Stomach (tissue), 8 donors: ENCODE measurements at regions not wholly inside any gene's neighbourhood (a gene's known extent, or its start where the extent isn't known, plus 50 kb on each side); places are given as distances from the start of the nearest gene placed in this dataset.

Source experiments
- DNase-seq, 2 donors: peaks; one replicate each; pipeline versions ENCODE4 v3.0.0 to v3.0.0-alpha.2; 2013 to 2019
- H3K27ac ChIP-seq, 5 donors: fragments of 200-600 bp in 4 of 5; sonication (generic) in 4 of 5; one replicate each; pipeline ENCODE4 v1.5.1; 2013 to 2019; ENCODE audit warnings: mild to moderate bottlenecking in 1 of 5, moderate library complexity in 1 of 5
- H3K27me3 ChIP-seq, 3 donors: fragments of 200-600 bp; sonication (generic); one replicate each; pipeline ENCODE4 v1.5.1; 2017 to 2019; ENCODE audit warnings: mixed run types in 1 of 3
- H3K36me3 ChIP-seq, 4 donors: fragments of 200-600 bp; sonication (generic); 1 replicate in 3 of 4; 2 replicates in 1 of 4; pipeline ENCODE4 v1.5.1; 2016 to 2019
- H3K4me1 ChIP-seq, 4 donors: fragments of 200-600 bp; sonication (generic); one replicate each; pipeline ENCODE4 v1.5.1; 2016 to 2019
- H3K4me3 ChIP-seq, 4 donors: fragments of 200-600 bp; sonication (generic) in 3 of 4; one replicate each; pipeline ENCODE4 v1.5.1; 2016 to 2019; ENCODE audit warnings: mild to moderate bottlenecking in 1 of 4
- H3K9me3 ChIP-seq, 4 donors: fragments of 200-600 bp; sonication (generic); one replicate each; pipeline ENCODE4 v1.5.1; 2016 to 2019
- EP300 ChIP-seq: sonication (generic); formaldehyde crosslinking; IDR thresholded peaks from one replicate; pipeline ENCODE4 v1.6.1; 2017; ENCODE audit warnings: antibody characterized with exemption
- POLR2A ChIP-seq, 4 donors: fragments of 450-650 bp; IDR thresholded peaks; one replicate each; pipeline ENCODE4 v1.6.1; 2016; ENCODE audit warnings: antibody characterized with exemption in 4 of 4, control low read depth in 2 of 4, mild to moderate bottlenecking in 1 of 4, moderate library complexity in 1 of 4
- POLR2AphosphoS5 ChIP-seq, 3 donors: sonication (generic); formaldehyde crosslinking; IDR thresholded peaks; one replicate each; pipeline ENCODE4 v1.6.1; 2016; ENCODE audit warnings: antibody characterized with exemption in 3 of 3
- WGBS, 5 donors: extraction: QIAGEN DNeasy Blood & Tissue Kit in 3 of 5; methylation state at CpG; one replicate each; pipeline versions ENCODE4 v1.1.5 to v1.1.7; 2013 to 2018; 5-methylcytosine and 5-hydroxymethylcytosine counted together
- intact Hi-C: fragments of 100-400 bp; cut with DNase I; formaldehyde crosslinking; loops from one replicate; pipeline ENCODE4 v1.15.1; 2023; ENCODE audit warnings: low total_unique reads
- TF ChIP-seq, protein P1 (sequence below), 7 experiments: fragments of 450-650 bp in 4 of 7; fragments of 200-600 bp in 3 of 7; sonication (generic) in 3 of 7; IDR thresholded peaks; one replicate each; pipeline ENCODE4 v1.5.1; 2016 to 2019; ENCODE audit warnings: antibody characterized with exemption in 7 of 7, control low read depth in 2 of 7, mild to moderate bottlenecking in 1 of 7
- donor health status: healthy with polysubstance abuse.
- donor health status: Bipolar disorder and iron deficiency.
- donor health status: healthy.

DNA sequence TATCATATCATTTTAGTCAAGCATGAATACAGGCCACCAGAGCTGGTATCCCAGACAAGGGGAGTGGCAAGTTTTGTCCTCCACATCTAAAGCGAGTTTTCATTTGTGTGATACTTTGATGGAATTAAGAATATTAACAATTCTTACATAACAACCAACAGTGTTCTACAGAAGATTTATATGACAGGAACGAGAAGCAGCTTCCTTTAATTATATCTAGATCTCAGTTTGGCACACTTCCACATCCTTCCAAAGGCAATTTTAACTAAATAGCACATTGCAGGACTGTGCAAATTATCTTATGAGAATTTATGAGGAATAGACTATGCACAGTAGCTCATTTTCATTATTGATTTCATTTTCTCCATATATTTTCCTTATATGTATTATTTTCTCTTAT lies 121.2 kb upstream of the GUCY1A1 start:
- peak in 1 of 2 donors; percentile 31 for DNase-seq
- Histone ChIP-seq H3K4me1 (peaks cover 0 to 8% (median 0%) of the 10 kb centered on the region in 4 donors), H3K4me3 (no peak overlapping the region), H3K27ac (no peak overlapping the region), H3K27me3 (no peaks in the 10 kb centered on the region), H3K9me3 (peaks cover 0 to 6% (median 3%) of the 10 kb centered on the region in 4 donors), H3K36me3 (no peaks in the 10 kb centered on the region)
- TF ChIP-seq, protein P1, sequence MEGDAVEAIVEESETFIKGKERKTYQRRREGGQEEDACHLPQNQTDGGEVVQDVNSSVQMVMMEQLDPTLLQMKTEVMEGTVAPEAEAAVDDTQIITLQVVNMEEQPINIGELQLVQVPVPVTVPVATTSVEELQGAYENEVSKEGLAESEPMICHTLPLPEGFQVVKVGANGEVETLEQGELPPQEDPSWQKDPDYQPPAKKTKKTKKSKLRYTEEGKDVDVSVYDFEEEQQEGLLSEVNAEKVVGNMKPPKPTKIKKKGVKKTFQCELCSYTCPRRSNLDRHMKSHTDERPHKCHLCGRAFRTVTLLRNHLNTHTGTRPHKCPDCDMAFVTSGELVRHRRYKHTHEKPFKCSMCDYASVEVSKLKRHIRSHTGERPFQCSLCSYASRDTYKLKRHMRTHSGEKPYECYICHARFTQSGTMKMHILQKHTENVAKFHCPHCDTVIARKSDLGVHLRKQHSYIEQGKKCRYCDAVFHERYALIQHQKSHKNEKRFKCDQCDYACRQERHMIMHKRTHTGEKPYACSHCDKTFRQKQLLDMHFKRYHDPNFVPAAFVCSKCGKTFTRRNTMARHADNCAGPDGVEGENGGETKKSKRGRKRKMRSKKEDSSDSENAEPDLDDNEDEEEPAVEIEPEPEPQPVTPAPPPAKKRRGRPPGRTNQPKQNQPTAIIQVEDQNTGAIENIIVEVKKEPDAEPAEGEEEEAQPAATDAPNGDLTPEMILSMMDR (IDR thresholded peaks at IDR 0.05) = no peak
- TF ChIP-seq POLR2A (IDR thresholded peaks at IDR 0.05) = no peak
- TF ChIP-seq POLR2AphosphoS5 (IDR thresholded peaks at IDR 0.05) = no peak
- TF ChIP-seq EP300 = no peak
- WGBS, 5 donors = 47 to 72% (median 61%) methylated on average over 2 of the region's 2 CpGs
- intact Hi-C loops = no loop called here

DNA sequence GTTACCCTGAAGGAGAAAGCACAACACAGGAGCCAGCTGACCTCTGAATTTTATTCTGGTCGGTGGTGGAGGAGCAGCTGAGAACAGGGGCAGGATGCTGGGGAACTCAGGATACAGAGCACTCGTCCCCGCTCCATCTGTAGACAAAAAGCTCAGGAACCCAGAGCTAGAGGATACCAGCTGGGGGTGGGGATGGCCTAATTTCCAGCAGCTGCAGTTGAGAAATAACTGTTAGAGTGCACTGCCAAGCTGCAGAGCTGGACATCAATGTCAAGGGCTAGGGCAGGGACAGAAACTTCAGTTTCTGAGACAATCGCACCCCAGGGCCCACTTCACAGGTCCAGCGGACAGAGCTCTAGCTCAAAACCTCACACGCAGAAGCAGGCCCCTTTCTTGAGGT lies 122.1 kb upstream of the GUCY1A1 start:
- Histone ChIP-seq H3K36me3 (no peaks in the 10 kb centered on the region), H3K27ac (no peak overlapping the region), H3K4me1 (peaks cover 0 to 8% (median 0%) of the 10 kb centered on the region in 4 donors), H3K4me3 (no peak overlapping the region), H3K9me3 (peaks cover 0 to 6% (median 3%) of the 10 kb centered on the region in 4 donors), H3K27me3 (no peaks in the 10 kb centered on the region)
- intact Hi-C loops = no loop called here
- WGBS, 5 donors = 75 to 89% (median 81%) methylated on average over 6 of the region's 6 CpGs
- no peak for DNase-seq
- TF ChIP-seq EP300 (no peak), POLR2A (IDR thresholded peaks at IDR 0.05) (no peak), POLR2AphosphoS5 (IDR thresholded peaks at IDR 0.05) (no peak)
- TF ChIP-seq, protein P1 (IDR thresholded peaks at IDR 0.05) = no peak

DNA sequence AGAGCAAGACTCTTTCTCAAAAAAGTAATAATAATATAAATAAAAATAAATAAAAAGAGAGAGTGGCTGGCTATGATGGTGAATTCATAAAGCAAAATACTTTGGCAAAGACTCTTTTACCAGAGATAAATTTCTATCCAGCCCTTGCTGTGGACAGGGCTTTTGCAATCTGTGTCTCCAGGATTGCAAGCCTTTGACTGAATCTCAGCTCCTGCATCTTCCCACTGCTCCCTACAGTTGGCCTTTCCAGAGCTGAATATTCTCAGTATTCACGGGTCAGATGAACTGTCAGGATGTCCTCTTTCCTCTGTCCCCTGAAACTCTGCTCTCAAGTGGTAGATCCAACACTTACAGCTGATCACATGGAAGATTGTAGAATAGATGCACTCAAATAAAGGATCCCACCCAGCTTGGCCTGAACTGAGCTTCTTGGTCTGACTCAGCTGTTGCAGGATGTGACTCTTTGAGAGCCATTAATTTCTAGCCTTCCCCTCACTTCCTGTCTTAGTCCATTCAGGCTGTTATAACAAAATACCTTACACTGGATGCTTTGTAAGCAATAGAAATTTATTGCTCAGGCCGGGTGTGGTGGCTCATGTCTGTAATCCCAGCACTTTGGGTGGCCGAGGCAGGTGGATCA lies 123.4 kb upstream of the GUCY1A1 start:
- Histone ChIP-seq H3K27me3 (no peaks in the 10 kb centered on the region), H3K4me3 (no peak overlapping the region), H3K27ac (peak overlapping the region in 1 of 5 donors; percentile 27), H3K36me3 (no peaks in the 10 kb centered on the region), H3K9me3 (peaks cover 0 to 6% (median 3%) of the 10 kb centered on the region in 4 donors), H3K4me1 (peaks cover 0 to 8% (median 0%) of the 10 kb centered on the region in 4 donors)
- 55 to 72% (median 69%) methylated on average over 3 of the region's 3 CpGs for WGBS, 5 donors
- intact Hi-C loops = no loop called here
- TF ChIP-seq POLR2A (IDR thresholded peaks at IDR 0.05) = no peak
- no peak for DNase-seq

DNA sequence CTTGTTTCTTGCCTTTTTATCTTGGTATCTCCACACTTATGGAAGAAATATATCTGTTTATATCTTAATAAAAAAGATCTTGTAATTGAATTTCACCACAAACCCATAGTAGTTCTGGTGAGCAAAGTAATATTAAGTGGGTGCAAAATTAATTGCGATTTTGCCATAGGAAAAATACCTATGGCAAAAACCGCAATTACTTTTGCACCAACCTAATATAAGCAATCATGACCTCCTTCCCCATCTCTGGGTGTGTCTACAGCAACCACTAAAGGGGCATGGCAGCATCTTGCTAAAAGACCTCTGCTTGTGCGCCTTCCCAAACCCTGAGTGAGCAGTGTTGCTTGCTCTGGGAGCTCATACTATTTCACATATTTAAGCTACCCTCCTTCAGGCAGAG lies 124.2 kb upstream of the GUCY1A1 start:
- no peak for TF ChIP-seq POLR2AphosphoS5 (IDR thresholded peaks at IDR 0.05)
- Histone ChIP-seq H3K36me3 (no peaks in the 10 kb centered on the region), H3K4me3 (no peak overlapping the region), H3K9me3 (peaks cover 0 to 6% (median 3%) of the 10 kb centered on the region in 4 donors), H3K27ac (no peak overlapping the region), H3K4me1 (peaks cover 0 to 8% (median 0%) of the 10 kb centered on the region in 4 donors), H3K27me3 (no peaks in the 10 kb centered on the region)
- intact Hi-C loops = no loop called here
- 86 to 95% (median 91%) methylated on average over 3 of the region's 3 CpGs for WGBS, 5 donors
- no peak for DNase-seq

DNA sequence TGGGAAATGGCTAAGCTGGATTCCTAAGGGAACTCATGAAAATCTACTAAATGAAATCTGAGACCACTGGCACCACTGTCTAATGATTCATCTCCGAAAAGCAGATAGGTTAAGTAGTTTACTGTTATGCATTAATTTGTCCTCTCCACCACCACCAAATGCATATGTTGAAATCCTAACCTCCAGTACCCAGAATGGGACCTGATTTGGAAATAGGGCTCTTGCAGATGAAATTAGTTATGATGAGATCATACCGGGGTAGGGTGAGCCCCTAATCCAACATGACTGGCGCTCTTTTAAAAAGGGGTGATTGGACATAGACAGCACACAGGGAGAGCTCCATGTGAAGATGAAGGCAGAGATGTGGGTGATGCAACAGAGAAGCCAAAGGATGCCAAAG lies 124.9 kb upstream of the GUCY1A1 start:
- no peak overlapping the region for H3K4me3 ChIP-seq
- peaks cover 0 to 6% (median 3%) of the 10 kb centered on the region in 4 donors for H3K9me3 ChIP-seq
- H3K36me3 ChIP-seq = no peaks in the 10 kb centered on the region
- H3K27ac ChIP-seq = no peak overlapping the region
- peaks cover 0 to 8% (median 0%) of the 10 kb centered on the region in 4 donors for H3K4me1 ChIP-seq
- no peaks in the 10 kb centered on the region for H3K27me3 ChIP-seq
- no peak for TF ChIP-seq POLR2A (IDR thresholded peaks at IDR 0.05)
- TF ChIP-seq EP300 = no peak
- TF ChIP-seq, protein P1 (IDR thresholded peaks at IDR 0.05) = no peak
- no peak for TF ChIP-seq POLR2AphosphoS5 (IDR thresholded peaks at IDR 0.05)
- WGBS, 5 donors = 92 to 96% (median 93%) methylated on average over 3 of the region's 3 CpGs
- intact Hi-C loops = no loop called here
- no peak for DNase-seq
